ENCODE measurements at regions not wholly inside any gene's neighbourhood (a gene's known extent, or its start where the extent isn't known, plus 50 kb on each side); places are given as distances from the start of the nearest gene placed in this dataset.
"Not testable (repeated sequence)": the region's sequence is repeated elsewhere in the genome, so short reads cannot be mapped to it uniquely, and the experiment has no call there.

DNA sequence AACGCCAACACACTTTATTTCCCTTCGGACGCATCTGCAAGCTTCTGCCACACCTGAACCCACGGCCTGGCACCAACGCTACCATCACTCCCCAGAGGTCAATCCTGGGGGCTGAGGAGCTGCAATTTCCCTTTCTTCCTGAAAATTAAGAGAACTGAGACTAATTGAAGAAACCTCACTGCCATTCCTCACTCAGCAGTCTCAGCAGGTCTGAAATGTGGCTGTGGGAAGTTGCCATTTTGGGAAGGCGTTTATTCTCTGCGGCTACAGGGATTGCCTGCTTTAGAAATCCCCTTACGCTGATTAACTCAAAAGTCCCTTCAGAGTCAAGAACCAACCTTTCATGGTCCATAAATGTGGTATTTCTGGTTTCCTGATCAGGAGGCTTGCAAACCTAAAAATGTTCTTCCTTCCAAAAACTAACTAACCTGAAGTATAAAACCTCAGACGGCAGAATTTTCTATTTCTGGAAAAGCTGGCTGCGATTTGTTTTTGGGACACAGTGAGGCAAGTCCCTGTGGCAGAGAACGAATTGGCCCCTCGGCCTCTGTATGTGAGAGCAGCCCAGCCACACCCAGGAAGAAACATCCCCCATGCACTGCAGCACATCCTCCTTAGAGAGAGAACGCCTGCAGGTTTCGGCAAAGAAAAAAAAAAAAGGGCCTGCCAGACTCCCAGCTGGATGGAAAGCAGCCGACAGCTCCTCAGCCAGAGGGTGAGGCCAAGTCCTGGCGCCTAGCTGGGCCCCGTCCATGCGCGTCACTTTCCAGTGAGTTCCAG is 5404.8 kb upstream of the TPTE start:
- not testable (repeated sequence) for TF ChIP-seq POLR2AphosphoS5 (IDR thresholded peaks at IDR 0.05; ENCODE audit: borderline replicate concordance, low read depth, low read length); EZH2 (IDR thresholded peaks at IDR 0.05)
